Left ventricle myocardium inferior (tissue), 1 donor: ENCODE measurements at regions not wholly inside any gene's neighbourhood (a gene's known extent, or its start where the extent isn't known, plus 50 kb on each side); places are given as distances from the start of the nearest gene placed in this dataset.
A peak's percentile ranks its signal among the peaks of the same experiment; 100 is the strongest.

ENCODE experiments used
- DNase-seq: peaks from one replicate; pipeline ENCODE4 v3.0.0-alpha.2; 2020
- H3K27ac ChIP-seq: fragments of 200-600 bp; replicated peaks from 2 replicates; pipeline ENCODE4 v1.8.0; 2021
- H3K27me3 ChIP-seq: fragments of 200-600 bp; 2 replicates; pipeline ENCODE4 v1.8.0; 2021; ENCODE audit warnings: low read depth
- H3K36me3 ChIP-seq: fragments of 200-600 bp; 2 replicates; pipeline ENCODE4 v1.8.0; 2021
- H3K4me1 ChIP-seq: fragments of 200-600 bp; 2 replicates; pipeline ENCODE4 v1.8.0; 2021
- H3K4me3 ChIP-seq: fragments of 200-600 bp; 2 replicates; pipeline ENCODE4 v1.8.0; 2021; ENCODE audit warnings: mild to moderate bottlenecking, moderate library complexity
- H3K9me3 ChIP-seq: fragments of 200-600 bp; replicated peaks from 2 replicates; pipeline ENCODE4 v1.8.0; 2021
- intact Hi-C: fragments of 100-400 bp; cut with micrococcal nuclease; formaldehyde crosslinking; loops from one replicate; pipeline ENCODE4 v1.11.0; 2022
- TF ChIP-seq, protein P1 (sequence below): fragments of 200-600 bp; IDR thresholded peaks from 2 replicates; pipeline ENCODE4 v1.8.0; 2021; ENCODE audit warnings: antibody characterized with exemption, mild to moderate bottlenecking, borderline replicate concordance
- donor health status: DM: no; HTN: yes; CAD: no; lungs with severe emphysema.

DNA sequence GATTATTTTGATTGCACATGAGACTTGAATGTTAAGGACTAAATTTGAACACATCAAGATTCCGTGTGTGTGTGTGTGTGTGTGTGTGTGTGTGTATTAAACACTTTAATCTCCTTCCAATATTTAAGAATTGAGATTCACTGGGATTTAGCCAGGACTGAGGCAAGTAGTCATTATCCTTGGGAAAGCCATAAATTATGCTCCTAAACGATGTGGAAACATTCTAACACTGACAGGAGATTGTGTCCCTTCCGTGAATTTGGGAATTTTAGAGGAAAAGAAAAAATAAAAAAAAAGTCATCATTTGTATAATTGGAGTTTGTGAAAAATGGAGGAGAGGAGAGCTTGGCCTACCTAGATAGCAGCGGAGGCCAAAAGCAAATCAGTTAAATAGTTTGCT is 212.9 kb downstream of the DUSP6 start:
- Histone ChIP-seq H3K36me3 (no peaks in the 10 kb centered on the region), H3K9me3 (no peaks in the 10 kb centered on the region), H3K4me3 (no peak overlapping the region), H3K27me3 (no peaks in the 10 kb centered on the region), H3K4me1 (peaks cover 32% of the 10 kb centered on the region), H3K27ac (no peak overlapping the region)
- TF ChIP-seq, protein P1, sequence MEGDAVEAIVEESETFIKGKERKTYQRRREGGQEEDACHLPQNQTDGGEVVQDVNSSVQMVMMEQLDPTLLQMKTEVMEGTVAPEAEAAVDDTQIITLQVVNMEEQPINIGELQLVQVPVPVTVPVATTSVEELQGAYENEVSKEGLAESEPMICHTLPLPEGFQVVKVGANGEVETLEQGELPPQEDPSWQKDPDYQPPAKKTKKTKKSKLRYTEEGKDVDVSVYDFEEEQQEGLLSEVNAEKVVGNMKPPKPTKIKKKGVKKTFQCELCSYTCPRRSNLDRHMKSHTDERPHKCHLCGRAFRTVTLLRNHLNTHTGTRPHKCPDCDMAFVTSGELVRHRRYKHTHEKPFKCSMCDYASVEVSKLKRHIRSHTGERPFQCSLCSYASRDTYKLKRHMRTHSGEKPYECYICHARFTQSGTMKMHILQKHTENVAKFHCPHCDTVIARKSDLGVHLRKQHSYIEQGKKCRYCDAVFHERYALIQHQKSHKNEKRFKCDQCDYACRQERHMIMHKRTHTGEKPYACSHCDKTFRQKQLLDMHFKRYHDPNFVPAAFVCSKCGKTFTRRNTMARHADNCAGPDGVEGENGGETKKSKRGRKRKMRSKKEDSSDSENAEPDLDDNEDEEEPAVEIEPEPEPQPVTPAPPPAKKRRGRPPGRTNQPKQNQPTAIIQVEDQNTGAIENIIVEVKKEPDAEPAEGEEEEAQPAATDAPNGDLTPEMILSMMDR = no peak
- no peak for DNase-seq
- intact Hi-C loops = no loop called here

DNA sequence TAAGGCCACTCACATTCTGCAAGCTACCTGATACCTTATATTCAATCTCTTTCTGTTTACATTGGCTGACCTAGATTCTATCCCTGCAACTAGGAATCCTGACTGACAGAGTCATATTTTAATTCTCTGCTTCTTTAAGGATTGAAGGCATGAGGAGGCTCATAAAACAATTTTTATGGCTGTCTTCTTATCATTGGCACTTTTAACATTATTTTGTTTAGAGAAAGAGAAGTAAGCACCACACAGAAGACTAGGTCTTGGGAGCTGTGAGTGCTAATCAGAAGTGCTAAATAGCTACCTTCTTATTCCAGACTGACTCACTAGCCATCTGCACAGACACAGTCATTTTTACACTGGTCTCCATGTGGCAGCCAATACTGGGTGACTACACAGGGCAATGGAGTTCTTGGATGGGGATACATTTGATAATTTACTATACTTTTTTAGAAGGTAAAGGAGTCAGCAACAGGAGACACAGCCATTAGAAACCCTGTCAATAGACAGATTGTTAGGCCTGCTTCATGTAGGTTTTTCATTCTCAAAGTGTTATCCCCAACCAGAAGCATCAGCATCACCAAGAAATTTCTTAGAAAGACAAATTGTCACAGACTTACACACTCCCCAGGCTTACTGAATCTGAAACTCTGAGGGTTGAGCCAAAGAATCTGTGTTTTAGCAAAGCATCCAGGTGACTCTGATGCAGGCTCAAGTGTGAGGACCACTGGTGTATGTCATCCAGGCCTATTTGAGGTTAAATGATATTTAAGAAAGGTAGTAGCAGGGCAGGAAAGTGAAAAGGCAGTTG is 214.1 kb downstream of the DUSP6 start:
- Histone ChIP-seq H3K36me3 (no peaks in the 10 kb centered on the region), H3K27ac (no peak overlapping the region), H3K4me3 (no peak overlapping the region), H3K27me3 (no peaks in the 10 kb centered on the region), H3K9me3 (no peaks in the 10 kb centered on the region), H3K4me1 (peaks cover 44% of the 10 kb centered on the region)
- DNase-seq = no peak
- intact Hi-C loops = no loop called here
- TF ChIP-seq, protein P1 = no peak

DNA sequence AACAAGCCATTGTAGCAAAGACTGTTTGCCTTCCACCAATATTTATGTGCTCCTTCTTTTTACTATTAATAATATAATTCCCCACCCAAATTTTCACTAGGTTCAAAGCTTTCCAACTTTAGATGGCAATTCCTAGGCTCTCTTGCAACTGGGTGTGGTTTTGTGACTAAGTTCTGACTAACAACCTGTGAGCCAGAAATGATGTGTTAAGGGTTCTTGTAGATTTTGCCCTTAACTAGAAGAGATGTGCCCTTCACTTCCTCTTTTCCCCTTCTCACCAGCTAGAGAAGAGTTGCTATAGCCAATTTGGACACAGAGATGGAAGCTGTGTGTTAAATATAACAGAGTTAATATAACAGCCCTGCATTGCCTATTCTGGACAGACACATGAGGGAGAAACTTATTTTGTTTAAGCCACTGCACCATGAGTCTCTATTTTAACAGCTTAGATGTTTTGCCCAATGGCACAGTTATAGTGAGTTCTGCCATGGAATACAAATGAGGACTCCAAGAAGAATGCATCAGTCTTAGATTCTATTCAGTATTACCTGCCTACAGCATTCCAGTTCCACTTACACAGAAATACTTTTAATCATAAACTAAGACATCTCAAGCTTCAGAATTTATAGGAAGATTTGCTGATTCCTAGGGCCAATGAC is 216.2 kb downstream of the DUSP6 start:
- H3K27me3 ChIP-seq = no peaks in the 10 kb centered on the region
- H3K4me3 ChIP-seq = no peak overlapping the region
- intact Hi-C loops = no loop called here
- peaks cover 30% of the 10 kb centered on the region for H3K4me1 ChIP-seq
- no peaks in the 10 kb centered on the region for H3K36me3 ChIP-seq
- no peak overlapping the region for H3K27ac ChIP-seq
- H3K9me3 ChIP-seq = no peaks in the 10 kb centered on the region
- TF ChIP-seq, protein P1 = no peak
- DNase-seq = no peak

DNA sequence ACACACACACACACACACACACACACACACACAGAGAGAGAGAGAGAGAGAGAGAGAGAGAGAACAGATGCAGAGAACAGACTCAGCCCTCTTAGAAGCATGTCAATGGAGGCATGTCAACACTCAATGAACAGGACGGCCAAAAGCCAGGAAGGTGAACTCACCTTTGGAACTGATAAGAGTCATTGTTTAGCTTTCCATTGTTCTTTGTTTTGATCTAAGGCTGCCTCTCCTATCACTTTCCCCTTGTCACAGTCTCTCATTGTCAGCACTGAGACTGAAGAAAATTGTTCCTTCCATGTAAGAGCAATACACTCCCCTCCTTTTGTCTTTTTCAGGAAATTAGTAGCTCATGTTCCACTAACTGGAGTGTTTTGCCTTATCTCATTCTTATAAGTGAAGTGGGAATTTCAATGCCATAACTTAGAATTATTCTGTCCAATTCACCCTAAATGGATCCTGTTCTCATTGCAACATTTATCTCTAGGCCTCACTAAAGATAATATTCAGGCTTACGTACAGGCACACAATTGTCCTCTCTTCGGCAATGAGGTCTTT is 218.0 kb downstream of the DUSP6 start:
- Histone ChIP-seq H3K4me1 (peaks cover 21% of the 10 kb centered on the region), H3K27me3 (no peaks in the 10 kb centered on the region), H3K4me3 (no peak overlapping the region), H3K27ac (peak overlapping the region; percentile 67), H3K36me3 (no peaks in the 10 kb centered on the region), H3K9me3 (no peaks in the 10 kb centered on the region)
- TF ChIP-seq, protein P1 = no peak
- intact Hi-C loops = no loop called here
- DNase-seq = no peak

DNA sequence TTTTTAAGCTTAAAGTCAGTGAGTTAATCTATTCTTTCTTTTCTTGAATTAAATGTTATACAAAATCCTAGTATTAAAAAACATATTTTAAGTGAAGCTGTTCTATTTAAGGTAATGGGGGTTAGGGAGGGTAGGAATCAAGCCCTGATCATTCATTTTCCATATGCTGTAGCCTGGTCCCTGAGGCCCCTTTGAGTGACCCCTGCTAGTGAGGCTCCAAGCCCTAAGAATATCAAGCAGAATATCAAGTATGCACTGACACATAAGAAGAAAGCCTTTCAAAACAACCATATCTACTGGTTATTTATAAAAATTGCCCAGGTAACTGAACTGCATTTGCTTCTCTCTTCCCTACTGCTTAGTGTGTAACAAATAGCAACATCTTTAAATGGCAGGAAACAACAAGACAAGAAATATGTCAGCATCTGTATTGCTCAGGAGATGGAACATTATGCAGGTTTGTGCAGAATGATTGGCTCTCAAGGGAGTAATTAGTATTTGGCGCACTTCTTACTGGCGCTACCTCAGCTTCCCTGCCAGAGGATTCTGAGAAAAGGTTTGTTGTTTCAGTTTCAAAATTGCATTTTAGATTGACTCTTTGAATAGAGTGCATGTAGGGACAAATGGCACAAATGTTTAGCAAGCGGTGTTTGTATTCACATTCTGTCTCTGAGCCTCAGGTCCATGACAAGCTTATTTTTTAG is 223.0 kb downstream of the DUSP6 start:
- no peaks in the 10 kb centered on the region for H3K27me3 ChIP-seq
- H3K9me3 ChIP-seq = no peaks in the 10 kb centered on the region
- DNase-seq = no peak
- no peak overlapping the region for H3K4me3 ChIP-seq
- no peaks in the 10 kb centered on the region for H3K36me3 ChIP-seq
- intact Hi-C loops = no loop called here
- no peak overlapping the region for H3K27ac ChIP-seq
- TF ChIP-seq, protein P1 = no peak
- H3K4me1 ChIP-seq = peaks cover 11% of the 10 kb centered on the region
